GM18867 (cell line): ENCODE measurements at regions not wholly inside any gene's neighbourhood (a gene's known extent, or its start where the extent isn't known, plus 50 kb on each side); places are given as distances from the start of the nearest gene placed in this dataset.
"Not testable (repeated sequence)": the region's sequence is repeated elsewhere in the genome, so short reads cannot be mapped to it uniquely, and the experiment has no call there.

Source experiments
- ATAC-seq: cut with Tn5 transposase; IDR thresholded peaks from one replicate; pipeline ENCODE4 v1.9.1; 2021; ENCODE audit warnings: mild to moderate bottlenecking, moderate library complexity; ENCODE audit not compliant: unreplicated experiment

GRCh38 chr19:28700176-28700575 is 512.8 kb downstream of the UQCRFS1 start:
- ATAC-seq = no peak

GRCh38 chr19:28697308-28697707 is 515.6 kb downstream of the UQCRFS1 start:
- no peak for ATAC-seq

- no peak for ATAC-seq
Measured at GRCh38 chr19:28694812-28695211, 518.1 kb downstream of the UQCRFS1 start.

- no peak for ATAC-seq
Measured at GRCh38 chr19:28691683-28692082, 521.3 kb downstream of the UQCRFS1 start.

GRCh38 chr19:28689464-28689863 is 523.5 kb downstream of the UQCRFS1 start:
- not testable (repeated sequence) for ATAC-seq

- ATAC-seq = no peak
Measured at GRCh38 chr19:28687296-28687695, 525.7 kb downstream of the UQCRFS1 start.

GRCh38 chr19:28686756-28687155 is 526.2 kb downstream of the UQCRFS1 start:
- no peak for ATAC-seq

GRCh38 chr19:28685802-28686201 is 527.1 kb downstream of the UQCRFS1 start:
- ATAC-seq = no peak

GRCh38 chr19:28685077-28685476 is 527.9 kb downstream of the UQCRFS1 start:
- ATAC-seq = not testable (repeated sequence)

GRCh38 chr19:28680111-28680510 is 532.8 kb downstream of the UQCRFS1 start:
- no peak for ATAC-seq

- no peak for ATAC-seq
Measured at GRCh38 chr19:28670836-28671235, 542.1 kb downstream of the UQCRFS1 start.

GRCh38 chr19:28669804-28670203 is 543.1 kb downstream of the UQCRFS1 start:
- no peak for ATAC-seq

- ATAC-seq = no peak
Measured at GRCh38 chr19:28667348-28667977, 545.5 kb downstream of the UQCRFS1 start.

- ATAC-seq = no peak
Measured at GRCh38 chr19:28665748-28666147, 547.2 kb downstream of the UQCRFS1 start.

GRCh38 chr19:28656644-28657043 is 556.3 kb downstream of the UQCRFS1 start:
- no peak for ATAC-seq

GRCh38 chr19:28655054-28655453 is 557.9 kb downstream of the UQCRFS1 start:
- no peak for ATAC-seq

GRCh38 chr19:28652765-28653164 is 560.2 kb downstream of the UQCRFS1 start:
- ATAC-seq = no peak

GRCh38 chr19:28646629-28647028 is 566.3 kb downstream of the UQCRFS1 start:
- ATAC-seq = no peak

GRCh38 chr19:28644169-28644775 is 568.7 kb downstream of the UQCRFS1 start:
- ATAC-seq = no peak

GRCh38 chr19:28642787-28643683 is 569.9 kb downstream of the UQCRFS1 start:
- no peak for ATAC-seq

- no peak for ATAC-seq
Measured at GRCh38 chr19:28641395-28641794, 571.6 kb downstream of the UQCRFS1 start.

- no peak for ATAC-seq
Measured at GRCh38 chr19:28640506-28640905, 572.4 kb downstream of the UQCRFS1 start.
